COLO829 (cell line): ENCODE measurements at regions not wholly inside any gene's neighbourhood (a gene's known extent, or its start where the extent isn't known, plus 50 kb on each side); places are given as distances from the start of the nearest gene placed in this dataset.

Experiments used
- DNase-seq: peaks from one replicate; pipeline ENCODE4 v3.0.0; 2012; ENCODE audit warnings: low spot score

DNA sequence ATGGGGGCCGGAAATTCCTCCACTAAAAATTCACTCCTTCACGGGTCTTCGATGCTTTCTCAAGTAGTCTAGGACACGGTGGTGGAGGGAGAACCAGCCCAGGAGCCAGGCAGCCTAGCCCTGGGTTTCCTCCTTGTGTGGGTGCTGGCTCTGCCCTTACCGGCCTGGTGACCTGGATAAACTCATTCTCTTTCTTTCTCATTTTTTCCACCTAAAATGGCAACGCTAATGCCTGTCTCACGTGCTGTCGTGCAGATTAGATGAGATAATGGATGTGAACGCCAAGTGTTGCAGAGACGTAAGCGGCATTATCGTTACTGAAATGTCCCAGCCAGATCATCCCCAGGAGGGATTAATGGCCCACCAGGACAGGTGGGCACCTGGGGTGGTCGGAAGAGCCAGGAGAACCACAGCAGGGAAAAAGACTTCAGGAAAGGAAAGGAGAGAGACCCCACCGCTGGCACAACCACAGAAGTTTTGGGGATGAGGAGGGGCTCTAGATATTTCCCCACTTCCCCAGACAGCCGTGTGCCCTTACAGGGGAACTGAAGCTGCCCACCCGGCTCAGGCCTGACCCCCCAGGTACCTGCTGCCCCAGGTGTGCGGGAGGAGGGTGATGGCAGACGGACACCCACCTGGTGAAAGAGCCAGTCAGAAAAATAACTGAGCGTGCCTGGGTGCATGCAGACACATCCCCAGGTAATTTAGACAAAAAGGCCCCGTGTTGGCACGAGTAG, 100.8 kb upstream of the ASAP2 start:
- DNase-seq, result no peak

DNA sequence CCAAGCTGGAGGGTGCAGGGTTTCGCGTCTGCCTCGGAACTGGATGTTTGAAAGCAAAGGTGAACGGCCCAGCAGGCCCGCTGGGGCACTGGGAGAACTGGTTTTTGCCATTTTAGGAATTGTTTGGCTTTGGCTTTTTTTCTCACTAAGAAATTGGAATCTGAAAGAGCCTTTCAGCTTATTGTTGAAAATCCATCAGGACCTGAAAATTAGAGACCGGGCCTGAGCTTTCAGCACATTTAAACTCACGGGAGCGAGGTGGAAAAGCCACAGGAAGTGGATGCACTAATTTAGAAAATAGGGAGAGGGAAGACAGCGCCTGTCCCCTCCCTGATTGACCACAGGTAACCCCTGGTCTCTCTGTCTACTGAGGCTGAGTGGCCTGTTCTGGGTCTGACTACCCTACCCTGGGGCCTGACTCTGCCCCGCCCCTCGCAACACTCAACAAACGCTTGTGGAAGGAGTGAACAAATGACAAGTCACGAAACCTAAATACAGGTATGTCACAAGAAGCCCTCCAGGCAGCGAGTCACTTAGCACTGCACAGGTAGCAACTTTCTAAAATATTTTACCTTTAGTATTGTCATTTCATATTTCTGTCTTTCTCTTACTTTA, 100.3 kb upstream of the MBOAT2 start:
- no peak for DNase-seq

DNA sequence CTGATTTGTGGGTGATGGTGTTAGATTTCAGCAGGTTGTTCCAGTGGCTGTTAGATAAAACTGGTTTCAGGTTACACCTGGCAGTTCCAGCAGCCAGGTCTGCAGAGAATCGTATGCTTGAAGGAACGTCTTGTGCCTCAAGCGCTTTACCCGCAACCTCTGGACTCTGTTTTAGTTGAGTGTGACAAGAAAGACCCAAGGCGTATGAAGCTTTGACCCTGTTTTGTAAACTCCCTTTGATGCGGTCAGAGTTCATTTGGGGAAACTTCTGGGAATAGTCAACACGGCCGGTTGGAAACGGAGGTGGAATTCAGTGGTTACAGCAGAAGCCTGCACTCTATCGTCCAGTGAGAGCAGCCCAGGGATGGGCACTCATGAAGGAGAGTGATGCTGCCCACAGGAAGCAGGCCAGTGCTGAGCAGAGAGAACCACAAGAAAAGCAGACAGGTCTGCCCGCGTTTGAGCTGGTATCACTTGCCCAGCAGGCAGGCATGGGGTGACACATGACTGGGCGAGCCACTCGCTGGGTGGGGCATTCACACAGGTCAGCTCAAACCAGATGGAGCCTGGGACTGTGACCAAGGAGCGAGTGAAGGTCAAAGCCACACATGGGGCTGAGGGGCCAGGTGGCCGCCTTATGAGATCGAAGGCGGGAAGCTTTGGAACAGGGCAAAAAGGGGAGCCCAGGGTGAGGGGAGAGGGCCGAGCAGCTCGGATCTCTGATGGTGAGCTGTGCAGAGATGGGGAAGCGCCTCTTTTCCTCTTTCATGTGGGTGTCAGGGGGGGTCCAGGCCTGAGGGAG, 99.6 kb upstream of the MBOAT2 start:
- no peak for DNase-seq

DNA sequence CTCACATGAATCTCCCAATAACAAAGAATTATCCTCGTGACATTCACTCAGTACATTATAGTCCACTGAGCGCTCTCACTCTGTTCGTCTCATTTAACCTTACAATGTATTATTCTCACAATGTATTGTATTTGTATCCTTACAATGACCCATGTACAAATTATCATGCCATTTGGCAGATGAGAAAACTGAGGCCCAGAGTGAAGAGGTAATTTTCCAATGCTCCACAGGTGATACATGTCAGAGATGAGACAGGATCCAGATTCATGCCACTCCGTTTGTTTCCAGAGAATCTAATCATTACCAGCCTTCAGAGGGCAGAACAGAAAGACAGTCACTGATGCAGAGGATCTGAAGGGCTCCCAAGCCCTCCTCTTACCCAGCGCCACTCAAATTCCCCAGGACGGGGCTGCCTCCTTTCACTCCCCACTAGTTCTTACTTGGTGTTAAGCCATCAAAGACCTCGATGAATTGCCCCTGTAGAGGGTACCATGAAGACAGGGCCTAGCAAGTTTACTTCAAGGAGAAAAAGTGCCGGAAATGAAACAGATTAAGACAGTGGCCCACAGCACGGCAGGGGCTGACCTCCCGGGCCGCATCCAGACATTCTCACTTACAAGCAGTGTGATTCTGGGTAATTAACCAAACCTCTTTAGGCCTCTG, 98.4 kb upstream of the MBOAT2 start:
- DNase-seq, result no peak

DNA sequence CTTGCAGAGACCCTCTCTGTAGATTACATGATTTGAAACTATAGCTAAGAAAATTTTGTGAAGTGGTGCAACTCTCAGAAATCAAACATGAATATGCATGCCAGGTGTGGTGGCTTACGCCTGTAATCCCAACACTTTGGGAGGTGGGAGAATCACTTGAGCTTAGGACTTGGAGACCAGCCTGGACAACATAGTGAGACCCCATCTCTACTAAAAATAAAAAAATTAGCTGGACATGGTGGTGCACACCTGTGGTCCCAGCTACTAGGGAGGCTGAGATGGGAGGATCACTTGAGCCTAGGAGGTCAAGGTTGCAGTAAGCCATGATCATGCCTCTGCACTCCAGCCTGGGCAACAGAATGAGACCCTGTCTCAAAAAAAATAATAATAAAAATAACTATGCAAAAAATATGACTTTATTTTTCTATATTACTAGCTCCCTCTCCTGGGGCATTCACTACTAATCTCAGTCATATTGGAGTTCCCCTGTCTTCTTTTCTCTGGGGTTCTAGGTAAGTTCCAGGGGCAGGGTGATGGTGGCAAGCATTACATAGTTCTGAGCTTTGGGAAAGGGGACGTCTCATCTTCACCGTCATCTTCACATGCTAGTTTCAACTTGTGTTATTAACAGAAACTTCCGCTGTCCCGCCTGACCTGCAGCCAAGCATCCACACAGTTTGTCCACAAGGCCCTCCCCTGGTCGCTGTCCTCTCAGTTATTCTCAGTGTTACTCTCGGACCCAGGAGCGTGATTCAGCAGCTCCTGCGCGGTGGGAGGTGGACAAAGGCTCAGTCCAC, 96.8 kb upstream of the MBOAT2 start:
- no peak for DNase-seq

DNA sequence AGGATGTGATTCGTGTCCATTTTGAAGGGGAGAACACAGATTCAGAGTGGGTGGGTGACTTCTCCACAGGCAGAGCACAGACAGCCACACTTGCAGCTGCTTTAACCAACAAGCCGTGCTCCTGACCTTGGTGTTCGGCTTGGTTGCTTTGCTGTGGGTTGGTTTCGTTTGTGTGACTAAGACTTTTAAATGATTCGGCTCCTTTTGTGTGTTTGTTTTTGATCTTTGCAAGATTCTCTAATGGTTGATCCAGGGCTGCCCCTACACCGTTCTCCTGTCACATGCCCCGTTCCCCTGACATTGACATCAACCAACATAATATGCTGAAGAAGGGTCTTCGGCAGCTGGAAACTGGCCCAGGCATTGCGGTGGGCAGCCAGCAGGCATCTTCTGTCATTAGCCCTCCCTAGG, 95.9 kb upstream of the MBOAT2 start:
- DNase-seq, result no peak

DNA sequence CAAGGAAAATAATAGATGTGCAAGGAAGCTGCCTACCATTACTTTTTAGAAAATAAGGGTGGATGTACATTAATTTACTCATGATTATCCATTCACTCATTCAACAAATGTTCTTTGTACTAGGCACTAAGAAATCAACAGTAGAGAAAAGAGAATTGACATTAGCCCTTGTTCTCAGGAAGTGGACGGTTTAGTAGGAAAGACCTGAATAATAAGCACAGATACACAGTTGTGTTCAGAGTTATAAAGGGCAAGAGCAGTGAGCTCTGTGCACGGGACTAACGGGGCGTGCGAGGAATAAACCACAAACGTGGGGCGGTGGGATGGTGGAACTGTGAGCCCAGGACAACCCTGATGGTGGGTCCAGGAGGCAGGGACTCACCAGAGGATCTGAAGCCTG, 94.4 kb upstream of the MBOAT2 start:
- DNase-seq, result peak; percentile 72

DNA sequence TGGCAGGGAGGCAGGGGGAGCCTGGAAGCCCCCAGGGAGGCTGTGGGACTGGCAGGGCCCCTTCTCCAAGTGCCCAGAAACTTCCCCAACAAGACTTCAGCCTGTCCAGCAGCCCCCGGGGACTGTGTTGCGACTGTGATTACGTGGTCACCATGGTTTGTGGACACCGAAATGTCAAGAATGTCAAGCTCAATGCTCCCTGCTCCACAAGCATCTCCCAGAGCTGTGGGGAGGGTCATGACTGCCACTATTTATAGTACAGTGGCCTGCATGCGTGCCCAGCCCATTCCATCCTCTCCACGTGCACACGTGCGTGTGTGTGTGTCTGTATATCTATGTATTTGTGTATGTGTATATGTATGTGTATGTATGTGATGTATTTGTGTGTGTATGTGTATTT, 93.8 kb upstream of the MBOAT2 start:
- no peak for DNase-seq

DNA sequence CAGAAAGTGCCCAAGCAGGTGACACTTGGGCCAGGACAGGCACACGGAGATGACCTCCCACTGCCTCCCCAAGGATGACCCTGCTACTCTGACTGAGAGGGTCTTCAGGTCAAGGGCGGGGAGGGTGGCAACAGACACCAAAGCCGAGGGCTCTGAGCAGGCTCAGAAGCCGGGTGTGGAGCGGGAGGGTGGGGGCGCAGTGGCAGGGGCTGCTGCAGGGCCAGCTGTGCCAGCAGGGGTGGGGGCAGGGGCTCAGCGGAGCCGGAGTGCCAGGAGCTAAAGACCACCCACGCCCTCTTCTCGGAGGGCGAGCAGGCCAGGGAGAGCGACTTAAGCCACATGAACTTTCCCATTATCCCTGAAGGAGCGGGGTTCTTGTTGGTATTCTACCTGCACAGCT, 93.3 kb upstream of the MBOAT2 start:
- no peak for DNase-seq

DNA sequence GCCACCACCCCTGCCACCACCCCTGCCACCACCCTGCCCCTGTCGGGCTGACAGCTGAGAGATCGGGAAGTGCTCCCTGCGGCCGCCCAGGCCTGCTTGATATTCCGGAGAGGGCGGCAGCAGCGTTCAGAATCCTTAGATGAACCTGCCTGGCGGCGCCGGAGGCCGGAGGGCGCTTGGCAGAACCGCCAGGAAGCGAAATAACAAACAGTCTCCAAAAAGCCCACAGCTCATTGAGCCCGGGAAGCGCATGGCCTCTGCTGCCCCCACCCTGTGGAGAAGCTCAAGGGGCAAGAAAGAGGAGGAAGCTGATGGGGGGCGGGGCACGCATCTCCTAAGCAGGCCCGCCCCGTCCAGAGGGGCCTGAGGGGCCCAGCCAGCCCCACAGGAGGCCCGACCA, 92.2 kb upstream of the MBOAT2 start:
- no peak for DNase-seq

DNA sequence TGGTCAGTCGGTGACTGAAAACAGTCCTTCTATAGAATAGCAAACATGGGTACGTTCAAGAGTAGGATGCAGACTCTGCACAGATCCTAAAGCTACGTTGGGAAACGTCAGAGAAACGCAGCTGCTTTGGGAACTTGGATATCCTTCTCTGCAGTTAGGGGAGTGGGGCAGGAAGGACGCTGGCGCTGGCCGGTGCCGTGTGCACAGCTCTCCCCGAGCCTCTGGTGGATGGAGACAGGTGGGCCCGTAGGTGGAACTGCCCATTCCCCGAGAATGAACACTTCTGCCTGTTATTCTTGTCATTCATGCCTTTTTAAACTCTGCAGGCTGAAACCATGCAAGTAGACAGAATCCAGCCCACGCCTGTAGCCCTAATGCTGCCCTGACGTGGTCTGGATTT, 91.7 kb upstream of the MBOAT2 start:
- DNase-seq, result no peak

DNA sequence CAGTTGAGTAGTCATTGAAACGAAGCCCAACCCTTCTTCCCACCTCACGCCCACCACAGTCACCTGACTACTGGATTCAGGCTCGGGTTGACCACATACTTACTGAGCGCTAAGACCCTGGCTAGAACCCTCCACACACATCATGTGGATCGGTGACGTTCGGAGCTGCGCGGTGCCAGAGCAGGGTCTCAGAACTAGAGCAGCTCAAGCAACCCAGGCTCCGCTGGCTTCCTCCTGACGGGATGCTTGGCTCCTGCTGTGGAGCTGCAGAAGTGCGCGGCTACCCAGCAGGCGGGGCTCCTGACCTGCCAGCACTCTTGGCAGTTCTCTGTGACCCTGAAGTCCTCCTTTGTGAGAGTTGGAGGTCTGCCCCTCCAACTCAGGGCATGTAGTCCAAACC, 90.6 kb upstream of the MBOAT2 start:
- no peak for DNase-seq

DNA sequence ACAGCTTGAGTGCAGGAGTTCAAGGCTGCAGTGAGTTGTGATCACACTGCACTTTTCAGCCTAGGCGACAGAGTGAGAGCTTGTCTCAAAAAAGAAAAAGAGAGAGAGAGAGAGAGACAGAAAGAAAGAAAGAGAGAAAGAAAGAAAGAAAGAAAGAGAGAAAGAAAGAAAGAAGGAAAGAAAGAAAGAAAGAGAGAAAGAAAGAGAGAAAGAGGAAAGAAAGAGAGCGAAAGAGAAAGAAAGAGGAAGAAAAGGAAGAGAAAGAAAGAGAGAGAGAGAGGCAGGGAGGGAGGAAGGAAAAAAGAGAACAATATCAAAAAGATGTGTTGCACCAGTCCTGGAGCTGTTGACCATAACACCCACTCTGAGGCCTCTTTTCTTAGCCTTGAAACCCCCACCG, 89.8 kb upstream of the MBOAT2 start:
- DNase-seq, result no peak

DNA sequence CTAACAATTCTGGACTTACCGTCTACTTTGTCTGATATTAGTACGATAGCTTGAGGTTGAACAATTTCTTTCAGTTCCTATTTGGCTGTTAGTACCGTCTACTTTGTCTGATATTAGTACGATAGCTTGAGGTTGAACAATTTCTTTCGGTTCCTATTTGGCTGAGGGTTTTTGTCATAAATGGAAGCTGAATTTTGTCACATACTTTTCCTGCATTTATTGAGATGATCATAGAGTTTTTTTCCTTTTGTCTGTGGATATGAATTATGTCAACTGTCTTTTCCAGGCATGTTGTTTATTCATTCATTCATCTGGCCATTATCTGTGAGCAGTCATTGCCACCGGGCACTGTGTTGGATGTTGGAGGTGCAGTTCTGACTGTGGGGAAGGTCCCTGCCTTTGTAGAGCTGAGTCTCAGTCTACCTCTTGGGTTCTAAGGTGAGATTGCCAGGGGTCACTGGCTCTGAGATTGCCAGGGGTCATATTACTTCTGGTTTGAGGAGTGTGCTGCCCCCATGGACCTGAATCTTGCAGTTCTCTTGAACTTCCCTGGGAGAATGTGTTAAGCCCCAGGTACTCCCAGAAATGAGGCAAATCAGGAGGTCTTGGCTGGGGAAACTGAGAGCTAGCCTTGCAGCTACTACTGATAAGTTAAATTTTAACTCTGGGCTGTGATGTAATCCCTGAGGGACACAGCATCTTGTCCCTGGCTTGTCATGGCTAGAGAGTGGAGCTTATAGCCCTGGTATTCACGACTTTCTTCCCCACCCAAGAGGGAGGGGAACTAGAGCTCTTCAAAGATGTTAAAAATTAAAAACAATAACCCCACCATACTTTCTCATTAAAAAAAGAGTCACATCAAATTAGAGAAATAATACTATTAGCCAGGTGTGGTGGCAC, 89.1 kb upstream of the MBOAT2 start:
- DNase-seq, result no peak

DNA sequence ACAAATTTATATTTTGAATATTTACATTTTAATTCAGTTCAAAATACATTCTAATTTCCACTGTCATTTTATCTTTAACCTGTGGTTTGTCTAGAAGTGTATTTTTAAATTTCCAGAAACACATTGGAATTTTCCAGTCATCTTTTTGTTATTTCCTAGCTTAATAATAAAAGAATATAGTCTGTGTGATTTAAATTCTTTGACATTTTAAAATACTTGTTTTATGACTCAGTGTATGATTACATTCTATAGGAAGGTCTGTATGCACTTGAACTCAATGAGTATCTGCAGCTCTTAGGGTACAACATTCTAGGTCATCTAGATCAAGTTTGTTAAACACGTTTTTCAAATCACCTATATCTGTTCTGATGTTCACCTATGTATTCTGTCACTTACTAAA, 88.3 kb upstream of the MBOAT2 start:
- DNase-seq, result no peak

DNA sequence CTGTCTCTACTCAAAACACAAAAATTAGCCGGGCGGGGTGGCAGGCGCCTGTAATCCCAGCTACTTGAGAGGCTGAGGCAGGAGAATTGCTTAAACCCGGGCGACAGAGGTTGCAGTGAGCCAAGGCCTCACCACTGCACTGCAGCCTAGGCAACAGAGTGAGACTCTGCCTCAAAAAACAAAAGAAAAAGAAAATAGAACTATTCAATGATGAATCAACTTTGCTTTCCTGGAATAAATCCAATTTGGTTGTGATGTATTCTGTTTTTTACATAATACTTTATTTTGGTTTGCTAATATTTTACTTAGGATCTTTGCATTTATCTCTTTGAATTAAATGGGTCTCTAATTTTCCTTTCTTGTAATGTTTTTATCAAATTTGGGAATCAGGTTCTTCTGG, 86.3 kb upstream of the MBOAT2 start:
- DNase-seq, result no peak

DNA sequence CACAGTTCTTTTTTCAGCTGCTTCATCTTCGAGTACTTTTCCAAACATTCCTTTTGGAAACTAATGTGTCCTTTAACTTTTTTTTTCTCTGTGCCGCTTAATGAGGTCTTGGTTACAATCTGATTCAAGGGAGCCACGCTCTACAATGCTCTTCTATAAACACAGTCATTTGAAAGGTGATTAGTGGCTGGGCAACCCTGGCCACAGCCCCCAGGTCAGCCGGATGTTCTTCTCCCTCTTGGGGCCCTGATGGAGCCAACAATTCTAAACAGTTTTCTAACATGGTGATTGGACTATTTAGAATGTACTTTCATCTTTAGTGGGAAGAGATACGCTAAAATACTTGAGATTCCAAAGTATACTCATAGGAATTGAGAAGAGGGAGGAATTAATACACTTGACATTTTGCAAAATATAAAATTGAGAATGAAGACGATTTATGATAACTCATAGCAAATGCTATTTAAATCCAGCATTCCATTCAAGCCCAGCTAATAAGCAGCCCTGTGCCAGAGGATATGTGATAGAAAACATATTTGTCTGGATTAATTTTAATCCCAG, 83.7 kb upstream of the MBOAT2 start:
- peak; percentile 58 for DNase-seq

DNA sequence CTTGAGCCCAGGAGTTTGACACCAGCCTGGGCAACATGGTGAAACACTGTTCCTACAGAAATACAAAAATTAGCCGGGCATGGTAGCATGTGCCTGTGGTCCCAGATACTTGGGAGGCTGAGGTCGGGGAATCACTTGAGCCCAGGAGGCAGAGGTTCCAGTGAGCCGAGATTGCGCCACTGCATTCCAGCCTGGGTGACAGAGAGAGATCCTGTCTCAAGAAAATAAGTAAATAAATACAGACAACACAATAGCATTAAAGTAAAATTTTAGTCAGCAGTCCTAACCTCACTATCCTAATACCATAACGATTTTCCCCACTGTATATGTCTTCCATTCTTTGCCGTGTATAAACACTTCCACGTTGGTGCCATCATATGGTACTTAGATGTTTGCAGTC, 83.0 kb upstream of the MBOAT2 start:
- DNase-seq, result no peak

DNA sequence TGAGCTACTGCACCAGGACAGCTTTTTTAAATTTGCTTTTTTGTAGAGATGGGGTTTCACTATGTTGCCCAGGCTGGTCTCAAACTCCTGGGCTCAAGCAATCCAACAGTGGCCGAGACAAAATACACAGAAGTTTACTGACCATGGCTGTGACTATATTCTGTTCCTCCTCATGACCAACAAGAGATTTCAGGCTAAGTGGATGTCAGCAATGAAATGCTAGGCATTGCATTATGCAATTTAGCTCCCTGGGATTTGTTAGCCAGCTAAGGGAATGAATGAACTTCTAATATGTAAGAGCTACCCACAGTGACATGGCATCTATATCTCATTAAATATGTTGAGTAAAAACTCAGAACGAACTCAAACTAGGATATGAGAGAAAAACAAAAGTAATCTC, 81.9 kb upstream of the MBOAT2 start:
- DNase-seq, result no peak

DNA sequence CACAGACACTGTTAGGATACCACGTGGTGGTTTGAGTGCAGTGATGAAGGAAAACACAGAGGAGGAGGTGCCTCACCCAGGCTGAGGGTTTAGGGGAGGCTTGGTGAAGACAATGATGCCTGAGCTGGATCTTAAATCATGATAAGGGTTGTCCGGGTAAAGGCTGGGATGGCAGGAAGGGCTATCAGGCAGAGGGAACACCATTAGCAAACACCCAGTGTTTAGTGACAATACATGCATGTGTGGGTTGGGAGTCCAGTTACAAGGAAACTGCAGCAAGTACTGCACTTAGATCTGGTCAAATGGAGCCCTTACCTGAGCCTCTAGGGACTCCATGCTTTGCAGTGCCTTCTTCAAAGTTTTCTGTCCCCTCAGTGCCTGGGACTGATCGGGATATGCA, 79.8 kb upstream of the MBOAT2 start:
- DNase-seq, result no peak

DNA sequence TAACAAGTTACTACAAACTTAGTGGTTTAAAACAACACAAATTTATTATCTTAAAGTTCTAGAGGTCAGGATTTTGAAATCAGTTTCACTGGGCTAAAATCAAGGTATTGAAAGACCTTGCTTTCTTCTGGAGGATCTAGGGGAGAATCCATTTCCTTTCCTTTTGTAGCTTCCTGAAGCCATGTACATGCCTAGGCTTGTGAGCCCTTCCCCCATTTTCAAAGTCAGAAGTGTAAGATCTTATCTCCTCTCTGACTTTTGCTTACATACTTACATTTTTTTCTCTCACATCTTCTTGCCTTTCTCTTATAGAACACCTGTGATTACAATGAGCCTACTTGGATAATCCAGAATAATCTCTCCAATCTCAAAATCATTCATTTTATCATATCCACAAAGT, 78.7 kb upstream of the MBOAT2 start:
- DNase-seq, result no peak
